Prostate gland (tissue), 2 donors: ENCODE measurements at regions not wholly inside any gene's neighbourhood (a gene's known extent, or its start where the extent isn't known, plus 50 kb on each side); places are given as distances from the start of the nearest gene placed in this dataset.

ENCODE experiments used
- CTCF ChIP-seq, 4 experiments: fragments of 200-600 bp in 2 of 4; fragments of 450-650 bp in 2 of 4; sonication (generic) in 2 of 4; IDR thresholded peaks; 1 replicate in 3 of 4; 2 replicates in 1 of 4; pipeline ENCODE4 v1.5.1; 2016 to 2019; ENCODE audit warnings: antibody characterized with exemption in 4 of 4, mild to moderate bottlenecking in 2 of 4, moderate library complexity in 2 of 4
- POLR2AphosphoS5 ChIP-seq: sonication (generic); formaldehyde crosslinking; IDR thresholded peaks from one replicate; pipeline ENCODE4 v1.6.1; 2017; ENCODE audit warnings: antibody characterized with exemption

DNA sequence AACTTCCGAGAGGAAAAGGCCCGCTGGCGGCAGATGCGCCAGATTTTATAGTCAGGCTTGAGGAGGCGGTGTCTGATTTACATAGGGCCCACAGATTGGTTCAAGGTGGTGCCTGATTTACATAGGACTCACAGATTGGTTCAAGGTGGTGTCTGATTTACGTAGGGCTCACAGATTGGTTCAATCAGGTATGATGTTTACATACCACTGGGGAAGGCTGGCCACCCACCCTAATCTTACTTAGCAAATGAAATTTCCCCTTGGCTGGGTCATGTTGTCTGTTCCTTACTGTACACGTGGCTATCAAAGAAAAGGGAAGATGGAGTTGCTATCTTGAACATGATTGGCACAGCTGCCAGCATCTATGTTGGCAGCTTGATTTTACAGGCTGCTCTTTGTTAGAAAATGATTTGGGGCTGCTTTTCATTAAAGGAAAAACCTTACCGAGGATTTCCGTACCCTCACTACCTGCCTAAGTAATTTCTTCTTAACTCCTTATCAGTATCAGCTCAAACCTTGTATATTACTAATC, 96.3 kb downstream of the SETD4 start:
- TF ChIP-seq CTCF (IDR thresholded peaks at IDR 0.05) = no peak
- TF ChIP-seq POLR2AphosphoS5 = no peak
